ENCODE measurements at regions not wholly inside any gene's neighbourhood (a gene's known extent, or its start where the extent isn't known, plus 50 kb on each side); places are given as distances from the start of the nearest gene placed in this dataset.

DNA sequence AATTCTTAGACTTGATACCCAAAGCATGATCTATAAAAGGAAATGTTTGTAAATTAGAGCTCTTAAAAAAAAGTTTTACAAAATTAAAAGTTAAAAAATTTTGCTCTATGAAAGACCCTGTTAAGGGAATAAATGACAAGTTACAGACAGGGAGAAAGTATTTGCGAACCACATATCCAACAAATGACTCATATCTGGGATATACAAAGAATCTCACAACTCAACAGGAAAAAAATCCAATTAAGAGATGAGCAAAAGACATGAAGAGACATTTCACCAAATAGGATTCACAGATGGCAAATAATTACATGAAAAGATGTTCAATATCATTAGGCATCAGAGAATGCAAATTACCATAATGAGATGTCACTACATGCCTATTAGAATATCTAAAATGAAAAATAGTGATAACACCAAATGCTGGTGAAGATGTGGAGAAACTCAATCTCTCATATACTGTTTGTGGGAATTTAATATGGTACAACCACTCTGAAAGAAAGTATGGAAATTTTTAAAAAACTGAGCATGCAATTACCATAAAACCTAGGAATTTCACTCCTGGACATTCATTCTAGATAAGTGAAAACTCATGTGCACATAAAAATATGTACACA lies 100.8 kb upstream of the EOLA2 start:
- no peak for ATAC-seq
- H3K36me3 Mint-ChIP-seq: no peaks in the 10 kb centered on the region
- H3K9me3 Mint-ChIP-seq: peaks cover 9% of the 10 kb centered on the region
- H3K27ac Mint-ChIP-seq: no peak overlapping the region
- DNase-seq (ENCODE audit: low spot score in 2 of 2): no peak
- no peaks in the 10 kb centered on the region for H3K4me1 Mint-ChIP-seq
- H3K4me3 Mint-ChIP-seq: no peak overlapping the region

DNA sequence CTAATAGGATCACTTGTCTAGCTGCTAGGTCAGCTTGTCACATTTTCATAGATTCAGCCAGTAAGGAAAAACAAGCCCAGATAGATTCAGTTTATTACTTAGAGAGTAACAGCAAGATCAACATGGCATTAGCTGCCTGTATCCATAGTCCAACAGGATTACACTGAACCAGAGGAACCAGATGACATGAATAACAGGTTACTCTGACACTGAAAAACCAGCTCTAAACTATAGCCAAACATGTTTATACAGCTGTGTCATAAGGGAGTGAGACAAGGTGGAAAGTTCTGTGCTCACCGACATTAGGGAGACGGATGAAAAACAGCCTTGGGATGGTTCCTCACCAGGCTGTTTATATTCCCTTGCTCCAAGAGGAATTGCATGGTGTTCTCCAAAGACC lies 102.9 kb upstream of the EOLA2 start:
- Mint-ChIP-seq H3K4me1 (no peaks in the 10 kb centered on the region), H3K4me3 (no peak overlapping the region), H3K9me3 (peaks cover 3% of the 10 kb centered on the region), H3K36me3 (no peaks in the 10 kb centered on the region), H3K27ac (no peak overlapping the region)
- ATAC-seq (no peak), DNase-seq (ENCODE audit: low spot score in 2 of 2) (no peak)

DNA sequence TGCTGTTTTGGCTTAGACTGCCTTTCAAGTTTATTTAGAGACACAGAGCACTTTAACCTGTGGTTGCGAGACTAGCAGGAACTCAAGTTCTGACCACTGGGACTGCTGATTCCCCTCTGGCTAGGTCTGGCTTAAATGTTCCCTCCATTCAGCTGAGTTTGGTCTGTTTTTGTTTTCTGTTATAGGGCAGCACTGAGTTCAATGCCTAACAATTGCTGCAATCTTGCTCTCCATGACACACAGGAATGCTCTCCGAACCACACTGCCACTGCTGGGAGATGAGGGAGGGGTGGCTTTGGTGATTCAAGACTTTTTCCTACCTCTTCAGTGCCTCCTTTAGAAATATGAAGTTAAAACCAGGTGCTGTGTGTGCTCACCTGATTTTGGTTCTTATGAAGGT lies 106.3 kb upstream of the EOLA2 start:
- no peaks in the 10 kb centered on the region for H3K4me1 Mint-ChIP-seq
- no peak for ATAC-seq
- H3K4me3 Mint-ChIP-seq: no peak overlapping the region
- H3K9me3 Mint-ChIP-seq: peaks cover 3% of the 10 kb centered on the region
- no peaks in the 10 kb centered on the region for H3K36me3 Mint-ChIP-seq
- no peak overlapping the region for H3K27ac Mint-ChIP-seq
- DNase-seq (ENCODE audit: low spot score in 2 of 2): no peak

DNA sequence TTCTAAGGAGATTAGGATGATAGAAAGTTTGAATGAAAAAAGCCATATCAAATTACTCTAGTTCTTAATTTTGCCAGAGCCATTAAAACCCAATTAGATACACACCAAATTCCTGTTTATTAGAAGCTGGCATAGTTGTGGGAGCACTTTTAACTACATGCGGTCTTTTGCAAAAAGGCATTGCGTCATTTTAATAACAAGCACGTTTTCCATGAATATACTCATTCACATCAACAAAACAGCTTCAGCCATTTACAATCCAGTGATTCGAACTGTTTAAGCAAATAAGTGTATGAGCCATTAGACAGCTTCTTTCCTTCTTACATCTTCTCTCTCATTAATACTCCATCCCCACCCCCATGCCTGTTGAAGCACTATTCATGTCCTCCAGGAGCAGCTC lies 109.5 kb upstream of the EOLA2 start:
- no peaks in the 10 kb centered on the region for H3K36me3 Mint-ChIP-seq
- H3K4me1 Mint-ChIP-seq: no peaks in the 10 kb centered on the region
- H3K27ac Mint-ChIP-seq: no peak overlapping the region
- peaks cover 3% of the 10 kb centered on the region for H3K9me3 Mint-ChIP-seq
- no peak for ATAC-seq
- no peak for DNase-seq (ENCODE audit: low spot score in 2 of 2)
- no peak overlapping the region for H3K4me3 Mint-ChIP-seq

DNA sequence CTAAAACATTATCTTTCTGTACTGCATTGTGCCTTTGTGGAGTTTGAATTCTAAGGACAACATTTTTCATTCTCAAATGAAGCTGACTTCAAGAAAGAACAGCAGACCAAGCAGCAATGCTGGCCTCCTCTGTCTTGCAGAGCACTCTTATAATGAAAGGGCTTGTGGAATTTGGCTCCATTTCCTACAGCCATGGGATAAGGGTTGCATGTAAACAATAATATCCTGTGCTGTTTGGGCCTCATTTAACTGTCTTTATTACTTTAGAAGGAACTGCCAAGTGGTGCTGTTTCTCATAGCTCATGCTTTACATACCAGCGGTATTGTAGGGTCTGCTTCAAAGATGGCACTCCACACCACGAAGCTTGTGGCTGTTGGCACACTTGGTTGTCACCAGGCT lies 111.4 kb upstream of the EOLA2 start:
- Mint-ChIP-seq H3K9me3 (peaks cover 3% of the 10 kb centered on the region), H3K36me3 (no peaks in the 10 kb centered on the region), H3K4me3 (no peak overlapping the region), H3K4me1 (no peaks in the 10 kb centered on the region), H3K27ac (no peak overlapping the region)
- DNase-seq (ENCODE audit: low spot score in 2 of 2) (no peak), ATAC-seq (no peak)

DNA sequence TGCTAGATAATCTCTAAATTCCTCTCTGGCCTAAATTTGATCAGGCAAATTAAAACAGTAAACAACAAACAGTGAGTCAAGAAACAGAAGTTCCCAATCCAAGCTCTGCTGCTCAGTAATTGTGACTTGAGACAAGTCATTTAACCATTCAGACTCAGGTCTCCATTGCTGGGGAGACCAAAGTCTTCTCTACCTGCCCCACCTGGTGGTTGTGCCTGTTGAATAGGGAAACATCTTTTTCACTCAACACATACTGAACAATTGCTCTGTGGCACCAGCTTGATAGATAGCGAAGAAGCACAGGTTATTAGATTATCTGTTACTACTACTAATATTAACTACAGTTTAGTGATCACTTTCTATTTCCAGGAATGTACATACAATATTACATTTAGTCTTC lies 112.1 kb upstream of the EOLA2 start:
- Mint-ChIP-seq H3K4me3 (no peak overlapping the region), H3K27ac (no peak overlapping the region), H3K4me1 (no peaks in the 10 kb centered on the region), H3K36me3 (no peaks in the 10 kb centered on the region), H3K9me3 (no peaks in the 10 kb centered on the region)
- DNase-seq (ENCODE audit: low spot score in 2 of 2) (no peak), ATAC-seq (no peak)

DNA sequence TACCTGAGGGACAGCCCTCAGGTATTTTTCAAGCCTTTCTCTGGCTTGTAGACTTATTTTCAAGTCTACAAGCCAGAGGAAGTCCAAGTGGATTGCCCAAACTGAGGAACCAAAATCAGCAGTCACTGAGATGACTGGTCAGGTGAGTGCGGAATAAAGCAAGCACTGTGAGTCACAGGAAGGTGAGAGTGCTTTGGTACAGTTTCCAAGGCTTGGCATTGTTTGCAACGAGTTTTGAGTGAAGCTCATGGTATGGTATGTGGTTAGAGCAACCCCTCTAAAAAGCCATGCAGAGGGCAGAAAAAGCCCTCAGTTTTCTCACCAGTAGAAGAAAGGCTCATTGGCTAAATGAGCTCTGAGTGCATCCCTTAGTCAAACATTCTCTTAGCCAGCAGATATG lies 112.8 kb upstream of the EOLA2 start:
- H3K4me1 Mint-ChIP-seq: no peaks in the 10 kb centered on the region
- H3K36me3 Mint-ChIP-seq: no peaks in the 10 kb centered on the region
- H3K4me3 Mint-ChIP-seq: no peak overlapping the region
- H3K9me3 Mint-ChIP-seq: no peaks in the 10 kb centered on the region
- H3K27ac Mint-ChIP-seq: no peak overlapping the region
- ATAC-seq: no peak
- DNase-seq (ENCODE audit: low spot score in 2 of 2): no peak

DNA sequence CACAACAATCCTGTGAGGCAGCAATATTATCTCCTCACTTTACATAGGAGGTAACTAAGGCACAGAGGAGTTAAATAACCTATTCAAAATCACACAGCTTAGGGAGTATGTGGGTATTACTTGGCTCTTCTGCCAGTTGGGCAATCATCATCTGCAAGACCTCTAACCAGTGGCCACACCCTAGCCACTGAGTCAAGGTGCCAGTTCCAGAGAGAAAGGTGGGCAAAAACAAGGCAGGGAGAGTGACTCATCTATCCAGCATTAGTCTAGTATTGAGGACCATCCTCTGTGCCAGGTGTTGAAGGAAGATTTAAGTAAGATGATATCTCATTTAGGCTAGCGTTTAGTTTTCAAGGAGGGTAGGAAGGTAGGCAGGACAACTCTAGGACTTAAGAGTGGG lies 113.9 kb upstream of the EOLA2 start:
- DNase-seq (ENCODE audit: low spot score in 2 of 2): no peak
- no peak for ATAC-seq
- H3K9me3 Mint-ChIP-seq: no peaks in the 10 kb centered on the region
- no peak overlapping the region for H3K27ac Mint-ChIP-seq
- H3K36me3 Mint-ChIP-seq: no peaks in the 10 kb centered on the region
- H3K4me1 Mint-ChIP-seq: no peaks in the 10 kb centered on the region
- no peak overlapping the region for H3K4me3 Mint-ChIP-seq

DNA sequence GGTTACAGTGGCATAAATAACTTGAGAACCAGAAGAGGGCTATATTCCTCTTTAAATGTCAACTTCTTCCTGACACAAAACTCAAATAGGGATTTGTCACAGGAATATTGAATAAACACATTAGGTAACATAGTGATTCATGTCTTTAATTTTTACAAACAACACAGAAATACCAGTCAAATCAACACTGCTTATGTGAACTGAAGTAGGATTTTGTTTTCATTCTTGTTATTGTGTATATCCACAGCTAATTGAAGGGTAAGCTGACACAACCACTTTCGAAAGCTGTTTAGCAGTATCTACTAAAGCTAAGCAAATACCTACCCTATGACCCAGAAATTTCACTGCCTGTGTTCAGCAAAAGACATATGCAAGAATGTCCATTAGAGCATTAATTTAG lies 120.4 kb upstream of the EOLA2 start:
- Mint-ChIP-seq H3K27ac (no peak overlapping the region), H3K36me3 (no peaks in the 10 kb centered on the region), H3K4me3 (no peak overlapping the region), H3K9me3 (no peaks in the 10 kb centered on the region), H3K4me1 (peaks cover 3% of the 10 kb centered on the region)
- no peak for DNase-seq (ENCODE audit: low spot score in 2 of 2)
- no peak for ATAC-seq

DNA sequence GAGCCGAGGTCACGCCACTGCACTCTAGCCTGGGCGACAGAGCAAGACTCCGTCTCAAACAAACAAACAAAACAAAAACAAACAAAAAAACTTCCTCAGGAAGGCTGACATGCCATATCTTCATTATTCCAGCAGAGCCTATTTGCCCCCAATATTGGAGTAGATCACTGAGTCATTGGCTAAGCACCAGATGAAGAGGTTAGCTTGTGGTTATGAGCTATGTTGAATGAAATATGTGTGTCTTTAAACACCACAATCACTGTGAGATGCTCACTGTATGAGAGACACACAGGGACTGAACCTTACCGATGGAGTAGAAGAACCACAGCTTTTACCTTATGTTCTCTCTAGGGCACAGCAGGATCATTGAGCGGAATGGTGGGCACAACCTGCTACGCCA lies 122.1 kb upstream of the EOLA2 start:
- no peaks in the 10 kb centered on the region for H3K9me3 Mint-ChIP-seq
- no peaks in the 10 kb centered on the region for H3K36me3 Mint-ChIP-seq
- no peak for DNase-seq (ENCODE audit: low spot score in 2 of 2)
- no peak for ATAC-seq
- H3K4me3 Mint-ChIP-seq: no peak overlapping the region
- peaks cover 6% of the 10 kb centered on the region for H3K4me1 Mint-ChIP-seq
- H3K27ac Mint-ChIP-seq: no peak overlapping the region

DNA sequence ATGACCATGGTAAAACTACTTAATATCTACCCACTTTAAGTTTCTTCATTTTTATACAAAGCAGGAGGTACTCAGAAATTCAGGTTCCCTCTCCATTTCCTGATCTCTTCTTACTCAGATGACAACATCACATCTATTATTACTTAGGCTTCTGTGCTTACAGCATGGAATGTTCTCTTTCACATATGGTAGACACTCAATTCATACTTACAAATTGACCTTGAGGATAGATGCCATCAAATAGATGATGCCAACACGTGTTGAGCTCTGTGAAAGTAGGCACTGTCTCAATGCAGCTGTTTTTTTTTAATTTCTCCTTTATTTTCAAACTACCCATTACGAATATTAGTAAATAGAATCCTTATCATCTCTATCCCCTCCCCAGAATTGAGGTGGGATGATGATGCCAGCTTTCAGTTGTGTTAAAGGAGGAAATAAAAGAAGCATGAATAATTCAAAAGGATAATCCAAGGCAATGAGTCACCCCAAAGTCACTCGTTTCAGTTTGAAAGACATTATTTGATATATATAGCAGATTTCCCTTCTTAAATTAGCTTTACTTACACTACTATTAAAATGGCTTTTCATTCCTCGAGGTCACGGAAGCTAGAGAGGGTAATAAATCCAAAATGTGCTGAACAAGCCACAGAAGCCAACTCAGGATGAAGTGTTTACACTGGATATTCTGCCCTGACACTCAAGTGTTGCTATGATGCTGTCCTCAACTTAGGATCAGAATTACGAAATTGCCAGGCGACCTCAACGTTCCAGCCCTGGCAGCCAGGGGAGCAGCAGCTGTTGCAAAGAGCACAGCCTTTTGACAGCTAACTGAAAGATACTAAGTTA lies 124.2 kb upstream of the EOLA2 start:
- Mint-ChIP-seq H3K4me1 (peaks cover 6% of the 10 kb centered on the region), H3K4me3 (no peak overlapping the region), H3K36me3 (no peaks in the 10 kb centered on the region), H3K9me3 (no peaks in the 10 kb centered on the region), H3K27ac (no peak overlapping the region)
- DNase-seq (ENCODE audit: low spot score in 2 of 2): no peak
- no peak for ATAC-seq

DNA sequence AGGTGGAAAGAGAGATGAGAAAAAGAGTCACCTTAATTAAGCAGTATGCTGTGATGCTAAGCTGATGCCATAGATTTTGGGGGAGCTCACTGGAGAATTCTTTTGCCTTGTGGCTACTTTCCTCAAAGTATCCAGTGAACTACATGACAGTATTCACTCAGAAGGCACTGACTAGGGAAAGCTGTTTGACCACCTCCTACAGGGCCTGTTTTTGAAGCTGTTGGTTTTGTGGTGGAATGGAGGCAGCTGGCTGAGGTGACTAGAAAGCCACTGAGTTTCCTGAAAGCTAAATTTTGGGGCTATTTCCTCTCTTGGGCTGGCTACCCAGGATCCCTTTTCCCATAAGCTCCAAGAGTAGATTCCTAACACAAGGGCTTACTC lies 124.8 kb upstream of the EOLA2 start:
- peaks cover 6% of the 10 kb centered on the region for H3K4me1 Mint-ChIP-seq
- ATAC-seq (no peak), DNase-seq (ENCODE audit: low spot score in 2 of 2) (no peak)
- no peaks in the 10 kb centered on the region for H3K9me3 Mint-ChIP-seq
- no peak overlapping the region for H3K4me3 Mint-ChIP-seq
- H3K27ac Mint-ChIP-seq: no peak overlapping the region
- no peaks in the 10 kb centered on the region for H3K36me3 Mint-ChIP-seq

DNA sequence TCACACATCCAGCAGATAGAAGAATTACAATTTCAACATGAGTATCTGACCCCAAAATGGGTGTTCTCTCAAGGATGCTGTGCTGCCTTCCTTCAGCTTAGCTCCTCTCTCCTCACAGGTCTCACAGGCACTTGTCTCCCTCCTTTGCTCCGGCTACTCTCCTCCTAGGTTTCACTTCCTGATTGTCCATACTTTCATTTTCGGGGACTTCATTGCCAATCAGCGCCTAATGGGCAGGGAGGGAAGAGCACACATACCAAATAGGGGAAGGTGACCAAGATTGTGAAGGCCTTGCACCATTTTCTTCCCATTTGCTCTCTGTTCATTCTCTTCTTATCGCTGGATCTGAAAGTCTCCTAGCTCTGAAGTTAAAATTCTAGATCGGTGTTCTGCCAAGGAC lies 125.4 kb upstream of the EOLA2 start:
- Mint-ChIP-seq H3K4me3 (no peak overlapping the region), H3K9me3 (no peaks in the 10 kb centered on the region), H3K36me3 (no peaks in the 10 kb centered on the region), H3K27ac (no peak overlapping the region), H3K4me1 (peaks cover 6% of the 10 kb centered on the region)
- DNase-seq (ENCODE audit: low spot score in 2 of 2) (no peak), ATAC-seq (no peak)

DNA sequence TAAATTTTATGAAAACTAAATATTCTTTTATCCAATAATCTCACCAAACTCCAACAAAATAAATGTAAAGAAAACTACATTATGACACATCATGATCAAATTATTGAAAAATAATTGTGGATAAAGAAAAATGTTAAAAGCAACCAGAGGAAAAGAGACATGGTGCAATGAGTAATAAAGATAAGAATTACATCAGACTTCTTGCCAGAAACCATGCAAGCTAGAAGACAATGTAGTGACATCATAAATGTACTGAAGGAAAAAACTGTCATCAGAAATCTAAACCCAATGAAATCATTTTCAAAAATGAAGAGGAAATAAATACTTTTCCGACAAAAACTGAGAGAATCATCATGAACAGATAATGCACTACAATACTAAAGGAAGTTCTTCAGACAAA lies 135.9 kb upstream of the EOLA2 start:
- Mint-ChIP-seq H3K9me3 (no peaks in the 10 kb centered on the region), H3K4me3 (no peak overlapping the region)

DNA sequence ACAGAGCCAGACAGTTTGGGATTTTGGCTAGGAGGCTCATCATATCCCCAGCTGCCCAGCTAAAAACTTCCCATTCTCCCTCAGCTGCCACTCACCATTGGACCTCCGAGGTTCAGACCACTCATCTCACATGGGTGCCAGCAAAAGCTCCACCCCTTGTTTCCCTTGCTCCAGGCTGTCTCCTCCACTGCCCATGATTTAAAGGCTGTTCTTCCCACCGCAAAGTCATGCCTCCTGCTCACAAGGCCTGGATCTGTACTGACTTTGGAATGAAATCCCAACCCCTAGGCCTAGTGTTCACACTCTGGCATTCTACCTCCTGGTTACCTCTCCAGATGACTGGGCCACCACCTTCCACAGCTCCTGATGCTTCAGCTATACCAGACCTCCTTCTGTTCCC lies 142.2 kb upstream of the EOLA2 start:
- Mint-ChIP-seq H3K4me3 (no peak overlapping the region), H3K4me1 (no peaks in the 10 kb centered on the region), H3K9me3 (no peaks in the 10 kb centered on the region), H3K36me3 (peaks cover 6% of the 10 kb centered on the region), H3K27ac (no peak overlapping the region)
- ATAC-seq (no peak), DNase-seq (ENCODE audit: low spot score in 2 of 2) (no peak)

More for the DNA sequence above, 135.9 kb upstream of the EOLA2 start:
- no peak overlapping the region for H3K27ac Mint-ChIP-seq
- no peak for DNase-seq (ENCODE audit: low spot score in 2 of 2)
- H3K36me3 Mint-ChIP-seq: no peaks in the 10 kb centered on the region
- no peak for ATAC-seq
- H3K4me1 Mint-ChIP-seq: no peaks in the 10 kb centered on the region

DNA sequence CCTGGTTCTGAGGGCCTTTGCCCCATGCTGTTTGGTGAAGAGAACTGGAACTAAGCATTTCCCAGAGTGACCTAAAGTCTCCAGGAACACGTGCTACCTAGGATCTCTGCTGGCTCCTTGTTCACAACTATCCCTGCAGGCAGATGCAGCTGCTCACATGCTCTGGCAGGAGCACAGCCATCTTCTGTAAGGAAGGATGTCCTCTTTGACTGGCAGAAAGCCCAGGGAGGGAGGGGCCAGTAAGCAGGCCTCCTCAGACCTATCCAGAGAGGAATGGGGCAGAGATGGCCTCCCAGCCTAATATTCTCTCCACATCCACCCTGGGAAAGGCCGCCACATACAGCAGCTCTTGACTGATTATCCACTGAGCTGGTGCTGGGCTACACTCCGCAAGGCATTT lies 142.8 kb upstream of the EOLA2 start:
- DNase-seq (ENCODE audit: low spot score in 2 of 2) (no peak), ATAC-seq (no peak)
- no peaks in the 10 kb centered on the region for H3K4me1 Mint-ChIP-seq
- H3K4me3 Mint-ChIP-seq: no peak overlapping the region
- H3K36me3 Mint-ChIP-seq: peaks cover 6% of the 10 kb centered on the region
- H3K27ac Mint-ChIP-seq: no peak overlapping the region
- H3K9me3 Mint-ChIP-seq: no peaks in the 10 kb centered on the region
